GM23338 (cell line): ENCODE measurements at regions not wholly inside any gene's neighbourhood (a gene's known extent, or its start where the extent isn't known, plus 50 kb on each side); places are given as distances from the start of the nearest gene placed in this dataset.
A peak's percentile ranks its signal among the peaks of the same experiment; 100 is the strongest.

Experiments used
- ATAC-seq: fragments of 200-7000 bp; cut with Tn5 transposase; 3 replicates; pipeline ENCODE4 v1.9.1; 2020
- DNase-seq: peaks from one replicate; pipeline ENCODE4 v3.0.0-alpha.2; 2015; ENCODE audit warnings: low spot score
- H2AFZ ChIP-seq: fragments of 200-600 bp; sonication (generic); 2 replicates; pipeline ENCODE4 v1.8.0; 2016; ENCODE audit warnings: antibody characterized with exemption, mild to moderate bottlenecking, moderate library complexity
- H3F3A ChIP-seq: fragments of 200-600 bp; sonication (generic); replicated peaks from 2 replicates; pipeline ENCODE4 v1.8.0; 2017; ENCODE audit warnings: antibody characterized with exemption, mixed run types, low read depth
- H3K27ac ChIP-seq: fragments of 200-600 bp; sonication (generic); 2 replicates; pipeline ENCODE4 v1.6.1; 2016; ENCODE audit warnings: low read depth
- H3K27me3 ChIP-seq: fragments of 200-600 bp; sonication (generic); 2 replicates; pipeline ENCODE4 v1.8.0; 2016; ENCODE audit warnings: mild to moderate bottlenecking, mixed run types, moderate library complexity; ENCODE audit not compliant: insufficient read depth
- H3K36me3 ChIP-seq: fragments of 200-600 bp; sonication (generic); 2 replicates; pipeline ENCODE4 v1.8.0; 2016; ENCODE audit warnings: mild to moderate bottlenecking; ENCODE audit not compliant: insufficient read depth
- H3K4me1 ChIP-seq: fragments of 200-600 bp; sonication (generic); 2 replicates; pipeline ENCODE4 v1.8.0; 2016; ENCODE audit warnings: mild to moderate bottlenecking, moderate library complexity; ENCODE audit not compliant: insufficient read depth
- H3K4me2 ChIP-seq: fragments of 200-600 bp; sonication (generic); 2 replicates; pipeline ENCODE4 v1.7.1; 2017; ENCODE audit warnings: mixed run types
- H3K4me3 ChIP-seq: fragments of 200-600 bp; sonication (generic); 2 replicates; pipeline ENCODE4 v1.6.1; 2016; ENCODE audit warnings: mixed run types
- H3K79me2 ChIP-seq: fragments of 200-600 bp; sonication (generic); replicated peaks from 2 replicates; pipeline ENCODE4 v1.8.0; 2017; ENCODE audit warnings: mild to moderate bottlenecking; ENCODE audit not compliant: insufficient read depth
- H3K9me2 ChIP-seq: fragments of 200-600 bp; sonication (generic); 2 replicates; pipeline ENCODE4 v1.8.0; 2017; ENCODE audit not compliant: insufficient read depth
- H4K20me1 ChIP-seq: fragments of 200-600 bp; sonication (generic); replicated peaks from 2 replicates; pipeline ENCODE4 v1.8.0; 2017; ENCODE audit warnings: mild to moderate bottlenecking; ENCODE audit not compliant: insufficient read depth
- H3K27ac Mint-ChIP-seq: 2 replicates; pipeline ENCODE4 v1.8.0; 2020; ENCODE audit warnings: inconsistent platforms, mild to moderate bottlenecking, moderate library complexity, mixed read lengths
- H3K27me3 Mint-ChIP-seq: 3 replicates; pipeline ENCODE4 v1.8.0; 2022; ENCODE audit warnings: low read depth, mild to moderate bottlenecking, moderate library complexity, mixed read lengths, inconsistent platforms; ENCODE audit not compliant: insufficient read depth, poor library complexity
- H3K36me3 Mint-ChIP-seq: 3 replicates; pipeline ENCODE4 v1.8.0; 2021; ENCODE audit warnings: low read depth, mild to moderate bottlenecking, inconsistent platforms, moderate library complexity, mixed read lengths
- H3K4me1 Mint-ChIP-seq: 3 replicates; pipeline ENCODE4 v1.8.0; 2020; ENCODE audit warnings: mild to moderate bottlenecking, inconsistent platforms, mixed read lengths
- H3K4me3 Mint-ChIP-seq: 3 replicates; pipeline ENCODE4 v1.8.0; 2021; ENCODE audit warnings: moderate library complexity, mild to moderate bottlenecking, inconsistent platforms, mixed read lengths
- H3K9me3 Mint-ChIP-seq: 3 replicates; pipeline ENCODE4 v1.8.0; 2020; ENCODE audit warnings: moderate library complexity, mild to moderate bottlenecking, inconsistent platforms, mixed read lengths
- REST ChIP-seq: IDR thresholded peaks from one replicate; pipeline ENCODE4 v1.6.1; 2018; ENCODE audit warnings: antibody characterized with exemption; ENCODE audit not compliant: unreplicated experiment
- ZNF462 ChIP-seq: fragments of 250-450 bp; sonication (Bioruptor Pico); IDR thresholded peaks from 2 replicates; pipeline ENCODE4 v1.5.0; 2020; ENCODE audit warnings: mild to moderate bottlenecking, moderate library complexity

- Mint-ChIP-seq H3K36me3 (peaks cover 10% of the 10 kb centered on the region; the same call in 2 of the 3 replicates), H3K27ac (no peak overlapping the region), H3K4me3 (no peak overlapping the region), H3K4me1 (no peaks in the 10 kb centered on the region), H3K9me3 (peaks cover 97% of the 10 kb centered on the region), H3K27me3 (no peaks in the 10 kb centered on the region)
- H3K4me2 ChIP-seq: no peak overlapping the region
- H4K20me1 ChIP-seq: no peaks in the 10 kb centered on the region
- no peaks in the 10 kb centered on the region for H3K9me2 ChIP-seq
- H3K27me3 ChIP-seq: no peaks in the 10 kb centered on the region
- ATAC-seq (no peak), DNase-seq (peak; percentile 1)
- H2AFZ ChIP-seq: no peak overlapping the region
- H3K4me1 ChIP-seq: no peaks in the 10 kb centered on the region
- TF ChIP-seq REST: peak; percentile 63
- no peak for TF ChIP-seq ZNF462 (CRISPR knock-in tag)
- H3K27ac ChIP-seq: no peak overlapping the region
- no peaks in the 10 kb centered on the region for H3K79me2 ChIP-seq
- no peak overlapping the region for H3K4me3 ChIP-seq
- no peaks in the 10 kb centered on the region for H3F3A ChIP-seq
- H3K36me3 ChIP-seq: 0 out of 2 replicates have a peak, but pooled peaks cover 5% of the 10 kb centered on the region
Observed at GRCh38 chr11:43214471-43214870, 97.3 kb upstream of the API5 start.
